Neural crest cell (in vitro differentiated cells): ENCODE measurements at regions not wholly inside any gene's neighbourhood (a gene's known extent, or its start where the extent isn't known, plus 50 kb on each side); places are given as distances from the start of the nearest gene placed in this dataset.
"Not testable (repeated sequence)": the region's sequence is repeated elsewhere in the genome, so short reads cannot be mapped to it uniquely, and the experiment has no call there.

Experiments
- DNase-seq: peaks from one replicate; pipeline ENCODE4 v3.0.0; 2021; ENCODE audit warnings: low read depth, mixed read lengths, low spot score
- H3K27ac Mint-ChIP-seq: one replicate; pipeline ENCODE4 v1.8.0; 2021; ENCODE audit warnings: mild to moderate bottlenecking, mixed read lengths; ENCODE audit not compliant: unreplicated experiment
- H3K27me3 Mint-ChIP-seq: 2 replicates; pipeline ENCODE4 v1.8.0; 2021; ENCODE audit warnings: low read depth, mild to moderate bottlenecking, mixed read lengths
- H3K36me3 Mint-ChIP-seq: 2 replicates; pipeline ENCODE4 v1.8.0; 2021; ENCODE audit warnings: low read depth, mild to moderate bottlenecking, mixed read lengths
- H3K4me1 Mint-ChIP-seq: 2 replicates; pipeline ENCODE4 v1.8.0; 2021; ENCODE audit warnings: mixed read lengths
- H3K4me3 Mint-ChIP-seq: one replicate; pipeline ENCODE4 v1.8.0; 2021; ENCODE audit warnings: mild to moderate bottlenecking, mixed read lengths
- H3K9me3 Mint-ChIP-seq: 2 replicates; pipeline ENCODE4 v1.8.0; 2021; ENCODE audit warnings: mixed read lengths
- CTCF ChIP-seq: fragments of 200-600 bp; sonication (generic); conservative IDR thresholded peaks from 2 replicates; pipeline ENCODE4 v1.5.0; 2021; ENCODE audit warnings: antibody characterized with exemption, mild to moderate bottlenecking

GRCh38 chr12:33533527-33533926 lies 93.9 kb upstream of the SYT10 start:
- no peak for DNase-seq
- Mint-ChIP-seq H3K9me3 (no peaks in the 10 kb centered on the region), H3K27me3 (peaks cover 3% of the 10 kb centered on the region), H3K27ac (no peak overlapping the region), H3K4me1 (no peaks in the 10 kb centered on the region), H3K4me3 (no peak overlapping the region), H3K36me3 (no peaks in the 10 kb centered on the region)
- TF ChIP-seq CTCF, result no peak

GRCh38 chr12:33536431-33536830 lies 96.8 kb upstream of the SYT10 start:
- no peaks in the 10 kb centered on the region for H3K36me3 Mint-ChIP-seq
- peaks cover 3% of the 10 kb centered on the region for H3K27me3 Mint-ChIP-seq
- H3K4me3 Mint-ChIP-seq, result no peak overlapping the region
- H3K27ac Mint-ChIP-seq, result no peak overlapping the region
- DNase-seq, result no peak
- H3K9me3 Mint-ChIP-seq, result peaks cover 2% of the 10 kb centered on the region
- no peaks in the 10 kb centered on the region for H3K4me1 Mint-ChIP-seq
- TF ChIP-seq CTCF, result no peak

GRCh38 chr12:33546004-33546403 lies 106.4 kb upstream of the SYT10 start:
- no peak overlapping the region for H3K27ac Mint-ChIP-seq
- H3K36me3 Mint-ChIP-seq, result peaks cover 3% of the 10 kb centered on the region
- no peak overlapping the region for H3K4me3 Mint-ChIP-seq
- no peaks in the 10 kb centered on the region for H3K4me1 Mint-ChIP-seq
- peaks cover 11% of the 10 kb centered on the region for H3K9me3 Mint-ChIP-seq
- DNase-seq, result no peak
- no peak for TF ChIP-seq CTCF
- no peaks in the 10 kb centered on the region for H3K27me3 Mint-ChIP-seq

- Mint-ChIP-seq H3K9me3 (peaks cover 9% of the 10 kb centered on the region), H3K27ac (no peak overlapping the region), H3K4me1 (no peaks in the 10 kb centered on the region), H3K36me3 (peaks cover 3% of the 10 kb centered on the region), H3K4me3 (no peak overlapping the region), H3K27me3 (no peaks in the 10 kb centered on the region)
- no peak for DNase-seq
- no peak for TF ChIP-seq CTCF
Observed at GRCh38 chr12:33547084-33547483, 107.5 kb upstream of the SYT10 start.

- not testable (repeated sequence) for H3K27me3 Mint-ChIP-seq, H3K9me3 Mint-ChIP-seq, H3K4me3 Mint-ChIP-seq
Observed at GRCh38 chr12:33550214-33550613, 110.6 kb upstream of the SYT10 start.

GRCh38 chr12:33551006-33551405 lies 111.4 kb upstream of the SYT10 start:
- TF ChIP-seq CTCF, result no peak
- Mint-ChIP-seq H3K9me3 (peaks cover 9% of the 10 kb centered on the region), H3K4me1 (no peaks in the 10 kb centered on the region), H3K27me3 (no peaks in the 10 kb centered on the region), H3K4me3 (no peak overlapping the region), H3K36me3 (peaks cover 3% of the 10 kb centered on the region), H3K27ac (no peak overlapping the region)
- no peak for DNase-seq

More at GRCh38 chr12:33550214-33550613, 110.6 kb upstream of the SYT10 start:
- DNase-seq, H3K4me1 Mint-ChIP-seq, H3K36me3 Mint-ChIP-seq, H3K27ac Mint-ChIP-seq: not testable (repeated sequence)
